Fibroblast of skin of right quadriceps (primary cell): ENCODE measurements at regions not wholly inside any gene's neighbourhood (a gene's known extent, or its start where the extent isn't known, plus 50 kb on each side); places are given as distances from the start of the nearest gene placed in this dataset.
A peak's percentile ranks its signal among the peaks of the same experiment; 100 is the strongest.

Source experiments
- DNase-seq: peaks from one replicate; pipeline ENCODE4 v3.0.0-alpha.2; 2013

DNA sequence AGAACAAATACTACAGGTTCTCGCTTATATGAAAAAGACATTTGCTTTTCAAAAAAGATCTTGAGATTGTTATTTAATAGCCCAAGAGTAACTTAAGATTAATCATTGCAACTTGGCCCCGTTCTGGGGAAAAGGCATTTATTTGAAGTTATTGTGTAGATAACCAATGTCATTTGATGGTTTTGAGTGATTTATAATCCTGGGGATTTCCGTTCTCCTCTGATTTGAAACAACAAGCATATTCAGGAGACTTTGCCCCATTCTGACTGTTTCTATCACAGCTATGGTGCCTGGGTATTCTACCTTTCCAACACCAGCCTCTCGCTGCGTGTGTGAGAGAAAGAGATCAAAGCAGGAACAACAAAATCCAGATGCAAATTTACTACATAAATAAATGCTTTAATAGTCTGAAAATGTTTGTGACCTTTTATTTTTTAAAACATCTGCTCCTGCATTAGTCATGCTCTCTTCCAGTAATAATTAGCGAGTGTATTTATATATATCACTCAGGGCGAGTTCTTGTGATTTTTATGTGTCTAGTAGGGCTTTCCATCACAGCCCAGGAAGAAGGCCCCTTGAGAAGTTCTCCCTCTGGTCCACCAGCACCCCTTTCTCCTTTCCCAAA is 197.9 kb upstream of the FOXQ1 start:
- peak; percentile 7 for DNase-seq

DNA sequence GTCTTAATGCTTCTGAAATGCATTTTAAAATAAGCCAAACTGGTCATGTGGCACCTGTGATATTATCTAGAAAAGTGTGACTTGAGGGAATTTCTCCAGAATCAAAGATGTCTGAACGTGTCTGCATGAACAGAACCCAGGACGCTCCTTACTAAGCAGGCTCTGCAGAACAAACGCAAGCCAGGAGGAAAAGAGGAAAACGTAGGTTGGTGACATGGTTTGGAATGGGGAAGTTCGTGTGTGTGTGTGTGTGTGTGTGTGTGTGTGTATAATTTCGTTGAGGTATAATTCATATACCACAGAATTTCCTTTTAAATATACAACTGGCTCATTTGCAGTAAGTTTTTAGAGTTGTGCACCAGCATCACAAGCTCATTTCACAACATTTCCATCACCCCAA is 200.5 kb upstream of the FOXQ1 start:
- DNase-seq, result no peak

DNA sequence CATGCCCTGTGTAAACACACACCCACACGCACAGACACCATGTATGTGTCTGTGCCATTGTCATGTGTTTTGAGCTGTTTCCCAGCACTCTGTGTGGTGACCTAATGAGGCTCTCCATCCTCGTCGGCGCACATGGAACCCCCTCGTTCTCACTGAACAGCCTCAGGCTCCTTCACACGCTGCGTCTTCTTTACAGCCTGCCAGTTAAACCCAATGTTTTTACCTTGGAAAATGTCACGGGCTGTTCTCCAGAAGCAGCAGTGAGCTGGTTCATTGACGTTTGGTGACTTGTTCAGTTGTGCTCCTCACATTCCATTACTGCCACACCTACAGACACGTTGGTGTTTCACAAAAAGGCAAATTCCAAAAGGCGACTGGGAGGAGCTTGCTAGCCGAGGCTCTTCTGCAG is 201.0 kb upstream of the FOXQ1 start:
- DNase-seq, result no peak

DNA sequence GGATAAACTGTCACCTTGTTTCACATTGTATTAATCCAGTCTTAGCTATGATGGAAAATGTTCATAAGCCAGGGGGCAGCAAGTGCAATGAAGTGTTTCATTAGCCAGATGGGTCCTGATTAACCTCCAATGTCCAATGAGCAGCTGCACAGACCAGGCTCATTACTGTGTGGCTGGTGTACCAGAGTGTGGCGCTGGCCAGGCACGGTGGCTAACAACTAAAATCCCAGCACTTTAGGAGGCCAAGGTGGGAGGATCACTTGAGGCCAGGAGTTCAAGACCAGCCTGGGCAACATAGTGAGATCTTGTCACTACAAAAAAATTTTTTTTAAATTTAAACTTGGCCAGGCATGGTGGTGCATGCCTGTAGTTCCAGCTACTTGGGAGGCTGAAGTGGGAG is 201.7 kb upstream of the FOXQ1 start:
- DNase-seq, result no peak

DNA sequence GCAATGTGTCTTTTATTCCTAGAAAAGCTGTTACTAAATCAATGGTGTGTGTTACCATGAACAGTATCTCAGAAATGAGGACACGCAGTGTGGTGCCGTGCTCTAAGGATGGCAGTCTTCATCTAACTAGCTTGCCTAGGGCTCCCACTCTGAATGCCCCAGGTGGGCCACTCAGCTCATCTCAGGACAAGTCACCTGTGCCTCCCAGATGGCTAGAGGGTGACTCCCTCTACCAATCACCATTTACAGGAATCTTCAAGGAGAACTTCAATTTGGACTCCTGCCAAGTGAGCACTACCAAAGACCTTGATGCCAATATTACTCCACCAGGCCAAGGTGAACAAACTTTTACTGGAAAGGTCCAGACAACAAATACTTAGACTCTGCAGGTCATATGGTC is 202.8 kb upstream of the FOXQ1 start:
- DNase-seq, result no peak

DNA sequence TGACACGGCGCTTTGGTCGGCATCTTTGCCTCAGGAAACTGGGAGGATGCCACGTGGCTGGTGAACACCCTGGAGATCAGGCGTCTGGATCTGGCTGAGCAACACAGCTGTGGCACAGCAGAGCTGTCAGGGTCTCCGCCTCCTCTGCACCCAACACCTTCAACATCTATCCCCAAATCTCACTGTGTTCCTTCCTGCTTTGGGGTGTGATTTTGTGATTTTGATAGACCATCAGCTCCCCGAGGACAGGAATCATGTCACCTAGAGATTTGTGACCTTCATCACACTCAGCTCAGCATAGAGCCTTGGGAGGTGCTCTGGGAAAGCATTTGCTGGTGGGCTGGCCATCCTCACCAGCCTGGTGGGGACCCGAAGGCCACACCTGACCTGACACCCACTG is 203.7 kb upstream of the FOXQ1 start:
- DNase-seq, result no peak

DNA sequence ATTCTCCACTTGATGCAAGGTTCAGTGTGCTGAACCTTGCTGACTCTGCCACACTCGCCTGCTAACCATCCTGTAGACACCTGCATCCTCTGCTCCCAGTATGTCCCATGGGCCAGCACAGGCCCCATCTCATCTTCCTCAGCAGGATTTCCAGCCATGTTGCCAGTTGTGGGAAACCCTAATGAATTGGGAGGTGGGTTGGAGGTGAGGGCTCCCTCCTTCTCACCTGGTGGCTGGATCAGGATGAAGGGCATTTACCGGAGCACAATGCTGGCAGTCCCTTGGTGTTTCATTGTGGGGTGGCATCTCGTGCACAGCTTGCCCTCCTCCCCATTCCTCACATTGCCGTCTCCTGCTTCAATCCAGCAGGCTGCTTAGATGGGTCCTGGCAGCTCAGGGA is 204.3 kb upstream of the FOXQ1 start:
- no peak for DNase-seq

DNA sequence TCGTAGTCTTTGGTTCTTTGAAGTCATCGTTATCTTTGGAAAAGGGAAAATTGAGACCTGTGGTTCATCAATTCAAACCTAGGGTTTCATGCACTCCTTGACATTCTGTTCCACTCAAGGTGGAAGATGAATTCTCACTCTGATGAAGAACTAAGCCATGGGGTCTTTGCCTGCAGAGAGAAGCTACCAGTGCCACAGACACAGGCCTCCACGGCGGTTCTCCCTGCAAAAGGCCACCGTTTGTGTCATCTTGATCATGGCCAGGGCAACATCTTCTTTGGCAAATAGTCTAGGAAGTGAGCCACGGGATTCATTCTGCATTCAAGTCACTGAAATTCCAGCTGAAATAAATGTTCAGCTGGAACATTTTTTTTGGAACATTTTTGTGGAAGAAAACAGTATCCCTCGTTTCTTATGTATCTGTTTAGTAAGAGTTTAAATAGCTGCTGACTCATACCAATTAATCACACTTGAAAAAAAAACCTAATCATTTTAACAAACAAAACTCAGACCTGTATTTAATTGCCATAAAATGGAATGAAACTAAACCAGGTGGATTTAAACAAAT is 206.0 kb upstream of the FOXQ1 start:
- DNase-seq, result peak; percentile 6

DNA sequence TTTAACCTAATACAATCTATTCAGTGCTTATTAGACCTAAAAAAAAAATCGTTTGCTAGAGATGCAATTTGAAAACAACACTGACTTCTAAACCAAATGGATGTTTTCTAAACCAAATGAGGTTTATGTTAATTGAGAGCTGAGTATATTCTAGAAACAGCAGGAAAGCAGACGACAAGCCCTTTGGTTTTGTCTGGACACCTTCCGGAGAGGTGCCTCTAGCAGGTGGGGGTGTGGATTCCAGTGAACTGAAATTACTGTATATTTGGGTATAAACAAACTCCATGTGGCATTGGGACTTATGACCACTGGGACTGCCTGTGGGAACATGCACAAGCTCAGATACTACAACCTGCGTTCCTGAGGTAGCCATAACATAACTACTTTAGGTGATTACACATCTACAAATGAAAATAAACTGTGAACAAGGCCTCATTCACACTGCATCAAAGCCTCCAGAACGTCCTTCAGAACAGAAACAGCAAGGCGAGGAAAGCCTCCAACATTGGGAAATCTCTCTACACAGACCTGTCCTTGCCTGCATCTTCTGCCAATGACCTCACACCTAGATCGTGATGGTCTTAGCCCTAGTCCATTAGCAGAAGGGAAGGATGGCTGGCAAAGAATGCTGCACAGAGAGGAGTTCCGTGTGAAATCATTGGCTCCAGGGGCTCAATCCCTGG is 206.8 kb upstream of the FOXQ1 start:
- no peak for DNase-seq

DNA sequence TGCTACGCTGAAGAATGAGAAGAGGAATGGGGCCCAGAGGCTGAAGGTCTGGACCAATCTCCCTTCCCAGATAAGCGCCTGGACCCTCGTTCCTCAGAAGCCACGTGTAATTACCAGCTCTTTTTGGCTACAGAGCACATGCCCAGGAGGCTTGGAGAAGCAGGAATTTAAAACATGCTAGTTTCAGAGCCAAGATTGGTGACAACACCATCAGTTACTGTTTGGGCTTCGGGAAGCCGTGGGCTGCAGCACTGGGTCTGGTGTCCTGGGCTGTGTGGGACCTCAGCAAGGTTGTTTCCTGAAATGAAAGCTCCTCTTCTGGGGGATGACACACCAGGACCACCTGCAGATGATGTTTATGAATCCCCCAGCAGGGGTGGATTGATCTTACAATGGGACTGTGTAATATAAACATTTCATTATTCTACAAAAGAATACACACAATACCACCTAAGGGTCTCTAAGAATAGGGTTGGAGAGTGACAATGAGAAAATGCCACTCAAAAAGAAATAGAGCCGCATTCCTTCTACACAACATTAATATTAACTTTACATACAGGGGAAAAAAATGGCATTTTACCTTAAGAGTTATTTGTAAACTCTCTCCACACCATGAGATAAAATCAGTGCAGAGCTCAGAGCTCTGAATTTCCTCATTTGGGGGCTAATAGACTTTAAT is 207.8 kb upstream of the FOXQ1 start:
- DNase-seq, result no peak

DNA sequence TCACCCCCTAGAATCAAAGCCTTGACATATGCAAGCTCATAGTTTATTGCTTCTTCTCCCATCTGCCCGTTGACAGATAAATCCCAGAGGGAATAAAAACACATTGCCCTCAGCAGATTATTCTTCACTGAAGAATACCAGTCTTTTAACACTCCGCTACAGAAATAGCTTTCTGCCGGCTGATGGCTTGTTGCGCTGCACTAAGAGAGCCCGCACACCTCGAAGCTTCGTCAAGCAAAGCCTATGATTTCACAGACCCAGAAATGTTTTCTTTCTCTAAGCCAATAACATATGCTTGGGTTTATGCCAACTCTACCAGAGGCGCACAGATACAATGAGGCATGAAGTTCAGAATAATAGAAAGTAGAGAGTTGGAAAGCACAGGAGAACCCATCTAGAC is 208.9 kb upstream of the FOXQ1 start:
- peak; percentile 31 for DNase-seq

DNA sequence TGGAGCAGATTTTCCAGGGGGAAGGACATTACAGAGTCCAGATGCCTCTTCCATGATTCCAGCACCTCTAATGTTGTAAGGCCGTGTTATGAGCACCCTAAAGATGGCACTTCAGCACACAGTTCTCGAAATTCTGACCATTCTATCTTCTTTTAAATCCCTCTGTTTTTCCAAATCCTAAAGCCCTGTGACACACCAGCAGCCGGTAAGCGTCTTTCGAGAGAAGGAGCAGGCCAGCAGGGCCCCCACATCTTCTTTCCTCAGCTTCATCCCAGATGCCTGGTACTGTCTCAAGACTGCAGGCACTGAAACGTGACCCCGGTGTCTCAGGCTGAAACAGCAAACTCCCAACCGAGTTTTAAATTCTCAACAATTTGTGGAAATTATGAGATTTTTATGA is 211.6 kb upstream of the FOXQ1 start:
- DNase-seq, result no peak

DNA sequence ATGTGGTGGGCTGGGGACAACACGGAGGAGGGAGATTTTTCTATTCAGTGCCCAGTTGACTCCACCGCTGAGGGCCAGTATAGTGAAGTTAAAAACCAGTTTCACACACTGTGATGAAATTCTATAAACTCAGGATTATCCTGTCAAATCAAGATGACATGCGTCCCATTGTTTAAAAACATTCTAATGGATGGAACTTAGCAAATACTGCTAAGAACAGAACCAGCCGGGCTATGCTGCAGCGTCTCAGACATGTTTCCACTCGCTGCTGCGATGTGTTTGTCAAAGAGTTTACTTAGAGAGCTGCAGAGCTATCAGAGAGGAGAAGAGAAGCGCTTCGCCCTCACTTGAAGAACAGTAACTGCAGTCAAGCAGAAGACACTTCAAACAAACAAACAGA is 212.6 kb upstream of the FOXQ1 start:
- no peak for DNase-seq

DNA sequence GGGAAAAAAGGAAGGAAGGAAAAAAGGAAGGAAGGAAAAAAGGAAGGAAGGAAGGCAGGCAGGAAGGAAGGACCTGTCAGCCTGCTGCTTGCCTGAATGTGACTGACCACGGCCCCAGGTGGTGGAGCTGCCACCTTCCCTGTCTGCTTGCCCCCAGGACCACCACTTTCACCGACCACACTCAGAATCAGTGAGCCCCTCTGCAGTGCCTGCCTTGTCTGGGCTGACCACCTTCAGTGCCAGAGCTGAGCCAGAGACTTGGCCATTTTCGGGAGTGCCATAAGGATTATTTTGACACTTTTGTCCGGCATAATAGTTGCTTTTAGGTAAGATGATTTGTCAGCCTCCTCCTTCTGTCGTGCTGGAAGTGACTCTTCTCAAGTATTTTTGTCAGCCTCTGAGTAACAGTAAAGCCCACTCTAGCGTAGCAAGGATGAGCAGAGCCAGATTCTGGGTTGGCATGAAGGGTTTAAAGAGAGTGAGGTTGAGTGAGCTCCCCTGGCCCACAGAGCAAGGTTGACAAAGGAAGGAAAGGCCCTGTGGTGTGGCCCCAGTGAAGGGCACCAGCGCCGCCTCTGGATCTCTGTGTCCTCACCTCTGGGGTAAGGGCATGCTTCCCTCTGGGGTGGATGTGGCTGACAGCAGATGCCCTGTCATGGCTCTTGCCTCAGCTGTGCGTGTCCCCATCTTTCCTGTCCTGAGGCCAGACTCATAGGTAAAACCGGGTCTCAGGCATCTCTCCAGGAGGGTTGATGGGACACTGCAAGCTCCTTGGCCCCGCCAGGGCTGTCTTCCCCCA is 214.7 kb upstream of the FOXQ1 start:
- DNase-seq, result no peak

DNA sequence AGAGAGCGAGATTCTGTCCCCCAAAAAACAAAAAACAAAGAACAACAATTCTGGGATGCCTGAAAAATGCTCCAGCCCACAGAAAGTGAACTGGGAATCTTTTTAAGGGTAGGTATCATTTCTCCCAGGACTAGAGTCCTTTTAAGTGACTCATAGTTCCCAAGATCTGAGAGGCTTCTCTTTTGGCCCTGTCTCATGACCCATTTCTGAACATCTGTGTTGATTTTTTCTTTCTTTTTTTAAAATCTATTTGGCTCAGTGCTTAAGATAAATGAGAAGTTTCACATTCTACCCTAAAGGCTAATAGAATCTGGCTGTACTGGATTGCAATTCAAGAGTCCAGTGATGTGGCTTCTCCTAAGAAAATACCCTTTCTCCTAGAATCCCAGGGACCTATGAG is 217.6 kb upstream of the FOXQ1 start:
- DNase-seq, result peak; percentile 62

DNA sequence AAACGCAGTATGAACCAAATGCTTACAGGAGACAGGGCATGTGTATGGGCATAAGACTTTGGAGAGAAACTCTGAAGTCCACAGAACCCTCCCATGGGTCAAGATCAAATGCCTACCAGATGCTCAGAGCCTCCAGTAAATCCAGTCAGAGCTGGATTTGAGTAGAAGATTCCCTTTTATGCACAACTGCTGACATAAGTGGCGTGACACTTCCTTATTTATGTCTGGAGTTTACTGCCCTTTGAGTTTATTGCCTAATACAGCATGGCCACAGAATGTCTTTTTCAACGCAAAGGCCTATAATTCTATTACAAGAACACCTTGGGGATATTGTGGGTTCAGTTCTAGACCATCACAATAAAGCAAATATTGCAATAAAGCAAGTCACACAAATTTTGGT is 220.0 kb upstream of the FOXQ1 start:
- no peak for DNase-seq

DNA sequence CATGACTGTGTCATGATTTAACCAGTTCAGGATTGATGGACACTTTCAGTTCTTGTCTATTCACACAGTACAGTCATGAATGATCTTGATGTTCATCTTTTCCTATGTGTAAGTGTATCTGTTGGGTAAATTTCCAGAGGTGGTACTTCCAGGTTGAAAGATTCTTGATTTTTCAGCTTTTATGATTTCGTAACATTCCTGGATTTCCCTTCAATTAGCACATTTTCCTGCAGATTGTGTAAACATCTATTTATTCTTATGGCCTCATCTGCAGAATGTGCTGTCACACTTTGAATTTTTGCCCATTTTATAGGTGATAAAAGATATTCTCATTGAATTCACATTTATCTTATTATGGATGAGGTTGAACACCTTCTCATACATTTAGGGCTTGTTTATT is 222.0 kb upstream of the FOXQ1 start:
- no peak for DNase-seq

DNA sequence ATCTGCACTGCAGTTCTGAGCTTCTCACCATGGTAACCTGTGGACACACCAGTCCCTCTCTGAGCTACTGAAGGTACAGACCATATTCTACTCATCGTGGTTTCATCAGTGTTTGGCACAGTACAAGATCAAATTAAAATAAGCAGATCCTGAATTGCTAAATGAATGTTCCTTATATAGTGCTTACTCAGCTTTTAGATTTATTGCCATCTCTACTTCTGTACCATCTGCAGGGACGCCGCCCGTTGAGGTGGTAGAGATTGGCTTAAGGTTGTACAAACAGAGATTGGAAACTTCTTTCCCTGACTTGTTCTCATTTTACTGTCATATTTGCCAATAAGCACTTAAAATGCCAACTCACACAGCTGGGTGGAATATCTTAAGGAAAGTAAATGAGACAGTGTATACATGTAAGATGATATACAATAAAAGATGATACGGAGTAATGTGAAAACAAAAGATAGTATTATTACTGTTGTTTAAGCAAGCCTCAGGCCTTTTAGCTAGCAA is 223.4 kb upstream of the FOXQ1 start:
- no peak for DNase-seq

DNA sequence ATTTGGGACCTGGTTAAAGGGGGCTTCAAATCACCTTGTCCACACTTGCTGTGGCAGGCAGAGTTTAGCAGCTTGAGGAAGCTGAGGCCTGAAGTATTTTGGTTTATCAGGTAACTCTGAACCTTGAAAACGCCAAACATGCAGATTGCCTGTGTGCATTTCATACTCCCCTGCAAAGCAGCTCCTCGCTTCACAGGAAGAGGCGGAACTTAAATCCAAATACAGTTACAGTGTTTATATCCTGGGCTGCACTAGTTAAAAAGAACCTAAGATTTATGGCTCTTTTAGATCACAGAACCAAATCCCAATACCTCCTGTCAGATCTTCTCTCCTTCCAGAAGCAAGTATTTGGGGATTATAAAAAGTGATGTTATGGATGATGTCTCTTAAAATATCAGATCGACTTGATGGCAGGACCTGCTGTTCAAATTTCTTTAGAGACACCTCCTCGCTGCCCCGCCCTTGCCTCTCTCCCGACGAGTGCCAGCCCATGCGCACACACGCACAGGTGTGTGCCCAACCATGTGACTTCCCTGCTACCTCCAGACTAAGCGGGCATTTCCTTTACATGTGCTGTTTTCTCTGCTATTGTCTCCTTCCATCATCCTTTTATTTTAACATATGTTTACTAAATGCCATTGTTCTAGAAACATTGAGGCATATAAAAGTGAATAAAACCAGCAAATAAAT is 224.6 kb upstream of the FOXQ1 start:
- no peak for DNase-seq

DNA sequence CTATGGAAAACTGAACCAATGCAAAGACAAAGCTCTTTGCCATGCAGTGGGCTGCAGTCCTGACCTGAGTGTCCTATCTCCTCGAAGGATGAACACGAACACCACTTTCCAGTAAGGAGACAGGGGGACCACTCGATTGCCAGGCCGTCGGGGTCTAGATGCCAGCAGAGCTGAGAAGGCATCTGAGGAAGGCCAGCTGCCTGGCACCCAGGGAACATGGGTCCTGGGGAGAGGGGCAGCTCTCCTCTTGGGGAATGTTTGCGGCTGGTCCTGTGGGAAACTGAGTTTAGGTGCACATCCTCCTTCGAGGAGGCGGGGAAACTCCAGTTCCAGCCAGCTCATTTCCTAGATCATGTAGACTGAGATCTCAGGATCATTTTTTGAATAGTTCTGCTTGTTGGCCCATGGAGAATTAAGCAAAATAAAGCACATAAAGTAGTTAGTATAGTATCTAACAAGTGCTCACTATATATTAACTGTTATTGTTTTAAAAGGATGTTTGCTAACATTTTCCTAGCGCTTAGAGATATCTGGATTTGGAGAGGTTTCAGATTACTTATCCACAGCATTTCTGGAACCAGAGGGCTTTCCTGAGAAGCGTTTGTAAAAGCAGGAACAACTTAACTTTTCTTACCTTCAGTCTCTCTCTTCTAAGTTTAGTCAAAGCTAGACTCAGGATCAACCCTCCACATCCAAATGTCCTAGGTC is 225.3 kb upstream of the FOXQ1 start:
- no peak for DNase-seq

DNA sequence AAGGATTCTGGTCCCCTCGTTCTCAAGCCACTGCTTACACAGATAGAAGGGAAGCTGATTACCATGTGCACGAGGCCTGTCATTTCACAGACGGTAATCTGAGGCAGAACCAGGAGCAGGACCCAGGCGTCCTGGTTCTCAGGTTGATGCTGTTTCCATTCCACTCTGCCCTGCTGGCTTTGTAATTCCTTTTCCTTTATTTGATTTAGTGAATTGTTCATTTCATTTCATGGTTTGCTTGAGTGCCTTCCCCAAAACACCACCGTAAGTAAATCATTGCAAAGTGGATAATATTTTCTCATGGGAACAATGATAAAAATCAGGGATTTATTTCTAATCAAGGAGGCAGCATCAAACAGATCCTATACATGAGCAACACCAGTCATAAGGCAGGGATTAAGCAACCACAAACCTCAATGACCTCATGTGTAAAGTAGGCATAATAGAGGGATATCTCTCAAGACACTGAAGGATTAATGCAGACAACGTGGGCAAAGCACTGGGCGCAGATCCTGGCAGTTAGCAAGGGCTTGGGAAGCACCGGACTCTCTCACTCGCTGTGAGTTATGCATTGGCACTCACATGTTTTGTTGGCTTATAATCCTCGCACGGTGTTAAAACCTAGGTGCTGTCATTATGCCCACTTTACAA is 229.5 kb upstream of the FOXQ1 start:
- DNase-seq, result peak; percentile 78
